ENCODE measurements at regions not wholly inside any gene's neighbourhood (a gene's known extent, or its start where the extent isn't known, plus 50 kb on each side); places are given as distances from the start of the nearest gene placed in this dataset.

DNA sequence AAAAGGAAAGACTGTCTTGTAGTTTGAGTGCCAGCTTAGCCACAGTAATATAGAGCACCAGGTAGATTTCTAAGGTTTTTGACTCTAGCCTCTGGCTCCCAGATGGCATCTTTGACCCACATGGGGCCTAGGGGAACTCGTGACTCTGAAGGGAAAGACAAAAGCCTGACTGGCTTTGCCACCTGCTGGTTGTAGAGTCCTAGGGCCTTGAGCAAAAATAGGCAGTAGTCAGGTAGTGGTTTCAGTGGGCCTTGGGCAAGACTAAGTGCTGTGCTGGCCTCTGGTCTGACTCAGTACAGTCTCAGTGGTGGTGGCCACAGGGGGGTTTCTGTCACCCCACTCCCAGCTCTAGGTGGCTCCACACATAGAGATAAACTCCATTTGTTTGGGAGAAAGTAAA, 349.4 kb downstream of the FAM181B start:
- TF ChIP-seq POLR2A (IDR thresholded peaks at IDR 0.05; ENCODE audit: control extremely low read depth in 1 of 2, low read depth in 2 of 2, low read length in 2 of 2) (no peak), RFX5 (IDR thresholded peaks at IDR 0.05; ENCODE audit: borderline replicate concordance, low read depth, low read length) (no peak), POLR2AphosphoS5 (IDR thresholded peaks at IDR 0.05; ENCODE audit: low read depth, low read length) (no peak)
- TF ChIP-seq, protein P1, sequence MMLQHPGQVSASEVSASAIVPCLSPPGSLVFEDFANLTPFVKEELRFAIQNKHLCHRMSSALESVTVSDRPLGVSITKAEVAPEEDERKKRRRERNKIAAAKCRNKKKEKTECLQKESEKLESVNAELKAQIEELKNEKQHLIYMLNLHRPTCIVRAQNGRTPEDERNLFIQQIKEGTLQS (IDR thresholded peaks at IDR 0.05; ENCODE audit: insufficient read depth, low read depth, low read length): no peak
- TF ChIP-seq, protein P2, sequence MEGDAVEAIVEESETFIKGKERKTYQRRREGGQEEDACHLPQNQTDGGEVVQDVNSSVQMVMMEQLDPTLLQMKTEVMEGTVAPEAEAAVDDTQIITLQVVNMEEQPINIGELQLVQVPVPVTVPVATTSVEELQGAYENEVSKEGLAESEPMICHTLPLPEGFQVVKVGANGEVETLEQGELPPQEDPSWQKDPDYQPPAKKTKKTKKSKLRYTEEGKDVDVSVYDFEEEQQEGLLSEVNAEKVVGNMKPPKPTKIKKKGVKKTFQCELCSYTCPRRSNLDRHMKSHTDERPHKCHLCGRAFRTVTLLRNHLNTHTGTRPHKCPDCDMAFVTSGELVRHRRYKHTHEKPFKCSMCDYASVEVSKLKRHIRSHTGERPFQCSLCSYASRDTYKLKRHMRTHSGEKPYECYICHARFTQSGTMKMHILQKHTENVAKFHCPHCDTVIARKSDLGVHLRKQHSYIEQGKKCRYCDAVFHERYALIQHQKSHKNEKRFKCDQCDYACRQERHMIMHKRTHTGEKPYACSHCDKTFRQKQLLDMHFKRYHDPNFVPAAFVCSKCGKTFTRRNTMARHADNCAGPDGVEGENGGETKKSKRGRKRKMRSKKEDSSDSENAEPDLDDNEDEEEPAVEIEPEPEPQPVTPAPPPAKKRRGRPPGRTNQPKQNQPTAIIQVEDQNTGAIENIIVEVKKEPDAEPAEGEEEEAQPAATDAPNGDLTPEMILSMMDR (IDR thresholded peaks at IDR 0.05; ENCODE audit: control extremely low read depth in 1 of 3, insufficient read depth in 1 of 3, low read depth in 1 of 3, low read length in 3 of 3): no peak

Data from H1 (cell line).